HG03520 (cell line): ENCODE measurements at regions not wholly inside any gene's neighbourhood (a gene's known extent, or its start where the extent isn't known, plus 50 kb on each side); places are given as distances from the start of the nearest gene placed in this dataset.
"Not testable (repeated sequence)": the region's sequence is repeated elsewhere in the genome, so short reads cannot be mapped to it uniquely, and the experiment has no call there.

Experiments
- ATAC-seq: cut with Tn5 transposase; IDR thresholded peaks from one replicate; pipeline ENCODE4 v1.9.1; 2021; ENCODE audit warnings: mild to moderate bottlenecking, moderate library complexity; ENCODE audit not compliant: unreplicated experiment

- ATAC-seq: no peak
Observed at GRCh38 chr1:209143916-209144315, 439.6 kb upstream of the CAMK1G start.

DNA sequence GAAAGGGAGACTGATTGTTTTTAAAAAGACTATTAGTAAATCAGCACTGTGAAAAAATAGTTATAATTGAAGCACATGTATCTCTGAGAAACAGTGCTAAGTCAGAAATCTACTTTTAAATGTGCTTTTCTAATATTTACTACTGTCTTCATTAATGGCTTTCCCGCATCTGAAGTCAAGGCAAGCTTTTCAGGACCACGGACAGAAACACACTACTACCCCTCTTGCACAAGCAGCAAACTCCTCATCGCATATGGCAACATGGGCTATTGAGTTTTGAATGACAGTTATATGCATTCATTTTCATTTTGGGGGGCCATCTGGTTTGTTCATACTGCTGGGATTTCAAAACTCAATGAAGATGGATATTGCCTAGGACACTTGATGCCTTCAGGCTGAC, 433.4 kb upstream of the CAMK1G start:
- ATAC-seq: no peak

DNA sequence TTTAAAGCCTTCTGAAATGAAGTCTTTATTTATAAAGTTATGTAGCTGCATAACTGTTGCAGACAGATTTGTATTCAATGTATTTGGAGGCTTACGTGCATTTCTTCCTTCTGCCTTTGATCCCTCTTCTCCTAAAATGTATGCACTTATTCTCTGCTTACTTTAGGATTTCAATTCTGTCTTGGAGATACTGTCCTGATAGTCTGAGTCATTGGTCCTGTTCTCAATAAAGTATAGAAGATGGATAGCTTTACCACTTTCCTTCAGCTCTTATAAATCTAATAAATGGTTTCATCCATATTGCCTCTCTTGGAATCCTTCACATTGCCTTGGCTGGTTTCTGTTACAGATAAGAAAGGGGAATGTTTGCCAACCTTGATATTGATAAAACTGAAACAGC, 430.1 kb upstream of the CAMK1G start:
- ATAC-seq: no peak

- no peak for ATAC-seq
Observed at GRCh38 chr1:209154912-209155311, 428.6 kb upstream of the CAMK1G start.

DNA sequence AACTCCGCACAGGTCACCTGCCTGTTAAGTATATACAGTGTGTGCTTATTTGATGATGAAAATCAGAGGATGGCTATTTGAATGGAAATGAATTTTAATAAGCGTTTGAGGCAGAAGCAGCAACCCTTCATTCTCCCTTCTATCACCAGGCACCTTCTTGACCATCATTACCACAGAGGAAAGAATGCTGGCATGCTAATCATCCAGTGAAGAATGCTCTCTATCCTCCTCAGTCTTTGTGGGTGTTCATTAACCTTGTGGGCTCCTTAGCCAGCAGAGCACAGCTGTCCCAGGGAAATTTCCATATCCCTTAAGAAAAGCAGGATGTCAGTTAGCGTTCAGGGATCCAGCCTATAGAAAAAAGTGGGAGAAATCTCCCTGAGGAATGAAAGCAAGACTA, 428.0 kb upstream of the CAMK1G start:
- no peak for ATAC-seq

GRCh38 chr1:209156991-209157390, 426.5 kb upstream of the CAMK1G start:
- no peak for ATAC-seq

GRCh38 chr1:209157546-209158249, 425.8 kb upstream of the CAMK1G start:
- ATAC-seq: no peak

DNA sequence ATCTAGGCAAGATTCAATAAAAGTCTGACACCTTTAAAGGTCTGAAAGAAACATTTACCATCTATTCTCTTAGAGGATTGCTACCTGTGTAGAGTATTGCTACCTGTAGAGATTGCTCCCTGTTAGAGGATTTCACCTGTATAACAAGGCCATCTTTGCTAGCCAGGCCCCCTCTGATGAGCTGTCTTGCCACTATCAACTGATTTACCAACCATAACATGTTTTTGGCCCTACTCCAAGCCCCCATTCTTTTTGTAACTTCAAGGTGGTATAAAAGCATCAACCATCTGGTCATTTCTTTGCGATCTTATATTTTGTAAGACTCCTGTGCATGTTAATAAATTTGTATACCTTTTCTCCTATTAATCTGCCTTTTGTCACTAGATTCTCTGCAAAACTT, 424.7 kb upstream of the CAMK1G start:
- ATAC-seq: no peak

DNA sequence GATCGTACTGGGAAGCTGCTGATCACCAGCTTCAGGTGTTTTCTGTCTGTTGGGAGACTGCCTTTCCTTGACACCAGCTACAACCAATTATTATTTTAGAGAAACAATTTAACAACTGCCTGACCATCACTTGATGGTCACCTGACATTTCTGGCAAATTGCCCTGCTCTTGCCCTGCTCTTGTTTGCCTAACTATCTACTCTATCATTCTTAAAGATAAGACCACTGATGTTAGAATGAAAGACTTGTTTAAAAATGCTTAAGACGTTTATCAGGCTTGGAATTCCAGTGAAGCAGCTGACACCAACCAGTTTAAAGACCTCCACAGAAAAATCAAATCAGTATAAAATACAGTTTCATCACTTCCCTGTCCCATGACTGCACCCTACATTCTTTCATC, 423.3 kb upstream of the CAMK1G start:
- no peak for ATAC-seq

DNA sequence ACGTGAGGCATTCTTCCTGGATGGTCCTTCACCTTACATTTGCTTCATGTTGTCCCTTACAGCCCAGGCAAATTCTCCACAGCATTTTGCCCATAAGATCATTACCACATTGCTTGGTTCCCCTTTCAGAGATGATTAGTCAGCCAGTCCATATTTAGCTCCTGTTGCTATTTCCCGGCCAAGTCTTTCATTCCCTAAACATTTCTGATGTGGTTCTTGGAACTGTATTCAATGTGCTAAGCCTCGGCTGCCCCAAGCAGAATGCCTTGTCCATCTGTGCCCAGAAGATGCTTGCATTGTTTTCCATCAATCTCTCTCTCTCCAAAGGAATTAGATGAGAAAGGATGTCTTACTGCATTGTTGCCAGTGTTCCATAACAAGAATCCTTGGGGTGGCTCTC, 420.9 kb upstream of the CAMK1G start:
- no peak for ATAC-seq

DNA sequence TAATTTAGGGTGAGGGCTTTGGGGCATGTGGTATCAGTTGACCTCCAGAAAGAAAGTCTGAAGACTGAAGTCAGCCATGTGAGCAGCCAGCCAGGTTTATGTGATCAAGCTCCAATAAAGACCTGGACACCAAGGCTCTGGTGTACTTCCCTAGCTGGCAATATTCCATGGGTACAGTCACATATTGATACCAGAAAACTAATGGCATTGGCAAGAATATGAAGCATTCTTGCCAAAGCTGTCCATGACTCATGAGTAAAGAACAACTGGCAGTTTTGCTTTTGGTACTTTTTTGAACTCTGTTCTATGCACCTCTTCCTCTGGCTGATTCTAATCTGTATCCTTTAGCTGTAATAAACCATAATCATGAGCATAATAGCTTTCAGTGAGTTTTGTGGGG, 415.3 kb upstream of the CAMK1G start:
- ATAC-seq: no peak

GRCh38 chr1:209171151-209171550, 412.4 kb upstream of the CAMK1G start:
- no peak for ATAC-seq

DNA sequence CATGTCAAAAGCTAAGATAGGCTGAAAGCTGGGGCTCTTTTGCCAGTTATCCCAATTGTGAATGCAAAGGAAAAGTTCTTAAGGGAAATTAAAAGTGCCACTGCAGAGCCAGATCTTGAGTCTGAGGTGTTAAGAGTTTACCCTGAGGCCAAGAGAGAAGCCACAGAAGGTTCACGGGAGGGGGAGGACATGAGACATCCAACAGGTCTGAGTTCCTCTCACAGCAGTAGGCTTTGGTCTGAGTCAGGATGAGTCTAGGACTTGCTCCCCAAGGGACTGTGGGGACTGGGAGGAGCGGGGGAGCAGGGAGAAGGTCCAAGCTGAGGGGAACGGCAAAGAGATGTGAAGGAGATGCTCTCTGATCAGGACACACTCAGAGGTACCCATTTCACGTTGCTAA, 411.2 kb upstream of the CAMK1G start:
- ATAC-seq: no peak

GRCh38 chr1:209172792-209173542, 410.5 kb upstream of the CAMK1G start:
- ATAC-seq: not testable (repeated sequence)

- ATAC-seq: not testable (repeated sequence)
Observed at GRCh38 chr1:209173796-209174195, 409.7 kb upstream of the CAMK1G start.

- ATAC-seq: no peak
Observed at GRCh38 chr1:209176866-209177430, 406.6 kb upstream of the CAMK1G start.

GRCh38 chr1:209183195-209183594, 400.3 kb upstream of the CAMK1G start:
- no peak for ATAC-seq

- no peak for ATAC-seq
Observed at GRCh38 chr1:209187589-209187988, 395.9 kb upstream of the CAMK1G start.

DNA sequence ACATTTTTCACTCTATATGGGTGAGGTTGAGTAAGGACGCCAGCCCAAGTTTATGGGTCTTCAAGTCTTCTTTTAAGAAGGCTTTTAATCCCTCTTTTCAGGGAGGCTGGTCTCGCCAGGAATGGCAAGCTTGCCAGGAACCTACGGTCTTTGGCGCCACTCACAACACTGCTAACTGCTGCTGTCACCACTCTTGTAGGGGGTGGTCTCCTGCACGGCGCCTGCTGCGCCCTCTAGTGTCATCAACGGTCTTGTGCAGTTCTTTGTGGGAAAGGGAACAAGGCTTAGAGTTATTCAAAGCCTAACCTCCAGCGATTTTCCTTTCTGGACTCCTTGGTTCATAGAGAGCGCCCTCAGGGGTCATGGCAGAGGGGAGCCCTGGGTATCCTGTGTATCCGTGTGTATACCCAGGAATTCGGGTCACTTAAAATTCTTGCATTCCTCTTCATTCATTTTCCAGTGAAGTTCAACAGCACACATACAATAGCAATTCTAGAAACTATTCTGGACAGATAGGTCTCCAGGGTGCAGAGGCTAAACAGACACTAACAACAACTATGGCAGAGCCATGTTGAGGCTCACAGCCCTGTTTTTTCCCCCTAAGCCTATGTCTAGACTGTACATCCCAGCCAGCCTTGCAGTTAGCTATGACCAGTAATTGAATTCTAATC, 392.8 kb upstream of the CAMK1G start:
- ATAC-seq: peak; percentile 89

GRCh38 chr1:209191262-209191634, 392.3 kb upstream of the CAMK1G start:
- ATAC-seq: no peak

DNA sequence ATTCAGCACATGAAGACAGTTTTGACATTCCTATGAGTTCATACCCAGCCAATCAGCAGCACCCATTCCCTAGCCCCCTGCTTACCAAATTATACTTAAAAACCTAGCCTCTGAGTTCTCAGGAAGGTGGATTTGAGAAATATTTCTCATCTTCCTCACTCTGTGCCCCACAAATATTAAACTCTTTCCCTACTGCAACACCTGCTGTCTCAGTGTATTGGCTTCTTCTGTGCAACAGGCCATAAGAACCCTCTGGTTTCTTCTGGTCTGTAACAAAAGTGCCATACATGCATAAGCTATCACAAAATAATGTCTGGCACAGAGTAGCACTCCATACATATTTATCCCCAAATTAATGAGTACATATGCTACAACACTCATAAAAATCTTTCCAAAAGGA, 387.4 kb upstream of the CAMK1G start:
- ATAC-seq: no peak
